ENCODE measurements at regions not wholly inside any gene's neighbourhood (a gene's known extent, or its start where the extent isn't known, plus 50 kb on each side); places are given as distances from the start of the nearest gene placed in this dataset.

DNA sequence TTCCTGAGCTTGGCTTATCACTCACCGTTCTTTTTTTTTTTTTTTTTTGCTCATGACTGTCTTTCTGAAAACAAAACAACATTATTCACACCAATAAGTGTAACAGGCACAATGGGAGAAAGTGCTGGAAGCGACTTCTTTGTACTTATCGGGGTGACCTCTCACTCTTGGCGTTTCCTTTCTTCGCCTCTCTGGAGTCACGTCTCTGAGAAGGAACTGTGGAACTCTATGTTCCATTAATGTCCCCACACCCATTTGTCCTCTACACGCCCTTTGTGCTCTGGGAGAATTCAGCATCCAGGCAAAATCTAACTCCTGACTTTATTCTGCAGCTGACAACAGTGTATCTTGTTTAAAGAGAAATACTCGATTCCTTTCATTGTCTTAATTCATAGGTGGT lies 70.8 kb upstream of the FAM204A start:
- TF ChIP-seq, protein P1, sequence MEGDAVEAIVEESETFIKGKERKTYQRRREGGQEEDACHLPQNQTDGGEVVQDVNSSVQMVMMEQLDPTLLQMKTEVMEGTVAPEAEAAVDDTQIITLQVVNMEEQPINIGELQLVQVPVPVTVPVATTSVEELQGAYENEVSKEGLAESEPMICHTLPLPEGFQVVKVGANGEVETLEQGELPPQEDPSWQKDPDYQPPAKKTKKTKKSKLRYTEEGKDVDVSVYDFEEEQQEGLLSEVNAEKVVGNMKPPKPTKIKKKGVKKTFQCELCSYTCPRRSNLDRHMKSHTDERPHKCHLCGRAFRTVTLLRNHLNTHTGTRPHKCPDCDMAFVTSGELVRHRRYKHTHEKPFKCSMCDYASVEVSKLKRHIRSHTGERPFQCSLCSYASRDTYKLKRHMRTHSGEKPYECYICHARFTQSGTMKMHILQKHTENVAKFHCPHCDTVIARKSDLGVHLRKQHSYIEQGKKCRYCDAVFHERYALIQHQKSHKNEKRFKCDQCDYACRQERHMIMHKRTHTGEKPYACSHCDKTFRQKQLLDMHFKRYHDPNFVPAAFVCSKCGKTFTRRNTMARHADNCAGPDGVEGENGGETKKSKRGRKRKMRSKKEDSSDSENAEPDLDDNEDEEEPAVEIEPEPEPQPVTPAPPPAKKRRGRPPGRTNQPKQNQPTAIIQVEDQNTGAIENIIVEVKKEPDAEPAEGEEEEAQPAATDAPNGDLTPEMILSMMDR (IDR thresholded peaks at IDR 0.05) = no peak
- TF ChIP-seq POLR2AphosphoS5 (IDR thresholded peaks at IDR 0.05; ENCODE audit: low read depth, low read length) = no peak
- TF ChIP-seq, protein P2, sequence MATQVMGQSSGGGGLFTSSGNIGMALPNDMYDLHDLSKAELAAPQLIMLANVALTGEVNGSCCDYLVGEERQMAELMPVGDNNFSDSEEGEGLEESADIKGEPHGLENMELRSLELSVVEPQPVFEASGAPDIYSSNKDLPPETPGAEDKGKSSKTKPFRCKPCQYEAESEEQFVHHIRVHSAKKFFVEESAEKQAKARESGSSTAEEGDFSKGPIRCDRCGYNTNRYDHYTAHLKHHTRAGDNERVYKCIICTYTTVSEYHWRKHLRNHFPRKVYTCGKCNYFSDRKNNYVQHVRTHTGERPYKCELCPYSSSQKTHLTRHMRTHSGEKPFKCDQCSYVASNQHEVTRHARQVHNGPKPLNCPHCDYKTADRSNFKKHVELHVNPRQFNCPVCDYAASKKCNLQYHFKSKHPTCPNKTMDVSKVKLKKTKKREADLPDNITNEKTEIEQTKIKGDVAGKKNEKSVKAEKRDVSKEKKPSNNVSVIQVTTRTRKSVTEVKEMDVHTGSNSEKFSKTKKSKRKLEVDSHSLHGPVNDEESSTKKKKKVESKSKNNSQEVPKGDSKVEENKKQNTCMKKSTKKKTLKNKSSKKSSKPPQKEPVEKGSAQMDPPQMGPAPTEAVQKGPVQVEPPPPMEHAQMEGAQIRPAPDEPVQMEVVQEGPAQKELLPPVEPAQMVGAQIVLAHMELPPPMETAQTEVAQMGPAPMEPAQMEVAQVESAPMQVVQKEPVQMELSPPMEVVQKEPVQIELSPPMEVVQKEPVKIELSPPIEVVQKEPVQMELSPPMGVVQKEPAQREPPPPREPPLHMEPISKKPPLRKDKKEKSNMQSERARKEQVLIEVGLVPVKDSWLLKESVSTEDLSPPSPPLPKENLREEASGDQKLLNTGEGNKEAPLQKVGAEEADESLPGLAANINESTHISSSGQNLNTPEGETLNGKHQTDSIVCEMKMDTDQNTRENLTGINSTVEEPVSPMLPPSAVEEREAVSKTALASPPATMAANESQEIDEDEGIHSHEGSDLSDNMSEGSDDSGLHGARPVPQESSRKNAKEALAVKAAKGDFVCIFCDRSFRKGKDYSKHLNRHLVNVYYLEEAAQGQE (IDR thresholded peaks at IDR 0.05; ENCODE audit: insufficient read depth in 1 of 2, low read depth in 2 of 2, low read length in 1 of 2) = no peak
